ENCODE measurements at regions not wholly inside any gene's neighbourhood (a gene's known extent, or its start where the extent isn't known, plus 50 kb on each side); places are given as distances from the start of the nearest gene placed in this dataset.

DNA sequence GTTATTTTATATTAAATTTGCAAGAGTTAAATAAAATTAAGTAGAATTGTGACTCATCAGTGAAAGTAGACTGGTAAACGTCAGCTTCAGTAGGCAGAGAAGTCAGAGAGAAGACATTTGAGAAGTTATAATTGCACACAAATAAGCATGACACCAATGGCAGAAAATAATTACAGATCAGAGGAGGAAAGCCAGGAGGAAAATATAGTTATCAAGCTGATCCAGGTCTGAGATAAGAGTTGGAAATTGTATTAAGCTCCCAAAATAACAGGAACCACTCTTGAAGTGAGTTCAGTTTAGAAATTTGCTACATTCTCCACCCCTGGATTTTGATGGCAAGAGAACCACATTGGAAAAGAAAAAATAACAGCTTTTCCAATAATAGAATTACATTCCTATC lies 533.8 kb upstream of the CHORDC1 start:
- TF ChIP-seq YY1 (IDR thresholded peaks at IDR 0.05; ENCODE audit: low read depth) (no peak), FOSL2 (IDR thresholded peaks at IDR 0.05; ENCODE audit: borderline replicate concordance, low read depth) (no peak), ELF1 (IDR thresholded peaks at IDR 0.05) (no peak), JUND (IDR thresholded peaks at IDR 0.05) (no peak), FOXM1 (IDR thresholded peaks at IDR 0.05; ENCODE audit: low read depth) (no peak), FOXJ3 (CRISPR knock-in tag; IDR thresholded peaks at IDR 0.05) (no peak), RAD21 (IDR thresholded peaks at IDR 0.05; ENCODE audit: low read length) (no peak)
- TF ChIP-seq, protein P1, sequence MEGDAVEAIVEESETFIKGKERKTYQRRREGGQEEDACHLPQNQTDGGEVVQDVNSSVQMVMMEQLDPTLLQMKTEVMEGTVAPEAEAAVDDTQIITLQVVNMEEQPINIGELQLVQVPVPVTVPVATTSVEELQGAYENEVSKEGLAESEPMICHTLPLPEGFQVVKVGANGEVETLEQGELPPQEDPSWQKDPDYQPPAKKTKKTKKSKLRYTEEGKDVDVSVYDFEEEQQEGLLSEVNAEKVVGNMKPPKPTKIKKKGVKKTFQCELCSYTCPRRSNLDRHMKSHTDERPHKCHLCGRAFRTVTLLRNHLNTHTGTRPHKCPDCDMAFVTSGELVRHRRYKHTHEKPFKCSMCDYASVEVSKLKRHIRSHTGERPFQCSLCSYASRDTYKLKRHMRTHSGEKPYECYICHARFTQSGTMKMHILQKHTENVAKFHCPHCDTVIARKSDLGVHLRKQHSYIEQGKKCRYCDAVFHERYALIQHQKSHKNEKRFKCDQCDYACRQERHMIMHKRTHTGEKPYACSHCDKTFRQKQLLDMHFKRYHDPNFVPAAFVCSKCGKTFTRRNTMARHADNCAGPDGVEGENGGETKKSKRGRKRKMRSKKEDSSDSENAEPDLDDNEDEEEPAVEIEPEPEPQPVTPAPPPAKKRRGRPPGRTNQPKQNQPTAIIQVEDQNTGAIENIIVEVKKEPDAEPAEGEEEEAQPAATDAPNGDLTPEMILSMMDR (IDR thresholded peaks at IDR 0.05): no peak
- TF ChIP-seq, protein P2, sequence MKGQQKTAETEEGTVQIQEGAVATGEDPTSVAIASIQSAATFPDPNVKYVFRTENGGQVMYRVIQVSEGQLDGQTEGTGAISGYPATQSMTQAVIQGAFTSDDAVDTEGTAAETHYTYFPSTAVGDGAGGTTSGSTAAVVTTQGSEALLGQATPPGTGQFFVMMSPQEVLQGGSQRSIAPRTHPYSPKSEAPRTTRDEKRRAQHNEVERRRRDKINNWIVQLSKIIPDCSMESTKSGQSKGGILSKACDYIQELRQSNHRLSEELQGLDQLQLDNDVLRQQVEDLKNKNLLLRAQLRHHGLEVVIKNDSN (IDR thresholded peaks at IDR 0.05; ENCODE audit: borderline replicate concordance, low read depth): no peak
- TF ChIP-seq, protein P3, sequence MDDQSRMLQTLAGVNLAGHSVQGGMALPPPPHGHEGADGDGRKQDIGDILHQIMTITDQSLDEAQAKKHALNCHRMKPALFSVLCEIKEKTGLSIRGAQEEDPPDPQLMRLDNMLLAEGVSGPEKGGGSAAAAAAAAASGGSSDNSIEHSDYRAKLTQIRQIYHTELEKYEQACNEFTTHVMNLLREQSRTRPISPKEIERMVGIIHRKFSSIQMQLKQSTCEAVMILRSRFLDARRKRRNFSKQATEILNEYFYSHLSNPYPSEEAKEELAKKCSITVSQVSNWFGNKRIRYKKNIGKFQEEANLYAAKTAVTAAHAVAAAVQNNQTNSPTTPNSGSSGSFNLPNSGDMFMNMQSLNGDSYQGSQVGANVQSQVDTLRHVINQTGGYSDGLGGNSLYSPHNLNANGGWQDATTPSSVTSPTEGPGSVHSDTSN (IDR thresholded peaks at IDR 0.05): no peak

All from SK-N-SH (cell line).